Neural progenitor cell (in vitro differentiated cells): ENCODE measurements at regions not wholly inside any gene's neighbourhood (a gene's known extent, or its start where the extent isn't known, plus 50 kb on each side); places are given as distances from the start of the nearest gene placed in this dataset.

Experiments used
- EZH2 ChIP-seq: fragments of 200-600 bp; sonication (generic); IDR thresholded peaks from 2 replicates; pipeline ENCODE4 v1.6.1; 2017; ENCODE audit warnings: antibody characterized with exemption, mild to moderate bottlenecking, moderate library complexity
- TF ChIP-seq, protein P1 (sequence below): fragments of 200-600 bp; sonication (generic); IDR thresholded peaks from 2 replicates; pipeline ENCODE4 v1.5.1; 2017; ENCODE audit warnings: antibody characterized with exemption, mild to moderate bottlenecking

DNA sequence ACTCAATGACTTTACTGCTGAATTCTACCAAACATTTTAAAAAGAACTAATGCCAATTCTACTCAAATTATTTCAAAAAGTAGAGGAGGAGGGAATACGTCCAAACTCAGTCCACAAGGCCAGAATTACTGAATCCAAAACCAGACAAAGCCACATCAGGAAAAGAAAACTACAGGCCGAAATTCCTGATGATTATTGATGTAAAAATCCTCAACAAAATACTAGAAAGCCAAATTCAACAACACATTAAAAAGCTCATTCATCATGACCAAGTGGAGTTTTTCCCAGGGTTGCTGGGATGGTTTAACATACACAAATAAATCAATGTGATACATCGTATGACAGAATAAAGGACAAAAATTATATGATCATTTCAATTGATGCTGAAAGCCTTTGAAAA is 103.9 kb upstream of the UBE2E3 start:
- TF ChIP-seq, protein P1, sequence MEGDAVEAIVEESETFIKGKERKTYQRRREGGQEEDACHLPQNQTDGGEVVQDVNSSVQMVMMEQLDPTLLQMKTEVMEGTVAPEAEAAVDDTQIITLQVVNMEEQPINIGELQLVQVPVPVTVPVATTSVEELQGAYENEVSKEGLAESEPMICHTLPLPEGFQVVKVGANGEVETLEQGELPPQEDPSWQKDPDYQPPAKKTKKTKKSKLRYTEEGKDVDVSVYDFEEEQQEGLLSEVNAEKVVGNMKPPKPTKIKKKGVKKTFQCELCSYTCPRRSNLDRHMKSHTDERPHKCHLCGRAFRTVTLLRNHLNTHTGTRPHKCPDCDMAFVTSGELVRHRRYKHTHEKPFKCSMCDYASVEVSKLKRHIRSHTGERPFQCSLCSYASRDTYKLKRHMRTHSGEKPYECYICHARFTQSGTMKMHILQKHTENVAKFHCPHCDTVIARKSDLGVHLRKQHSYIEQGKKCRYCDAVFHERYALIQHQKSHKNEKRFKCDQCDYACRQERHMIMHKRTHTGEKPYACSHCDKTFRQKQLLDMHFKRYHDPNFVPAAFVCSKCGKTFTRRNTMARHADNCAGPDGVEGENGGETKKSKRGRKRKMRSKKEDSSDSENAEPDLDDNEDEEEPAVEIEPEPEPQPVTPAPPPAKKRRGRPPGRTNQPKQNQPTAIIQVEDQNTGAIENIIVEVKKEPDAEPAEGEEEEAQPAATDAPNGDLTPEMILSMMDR, result no peak
- TF ChIP-seq EZH2, result no peak
